Panc1 (cell line): ENCODE measurements at regions not wholly inside any gene's neighbourhood (a gene's known extent, or its start where the extent isn't known, plus 50 kb on each side); places are given as distances from the start of the nearest gene placed in this dataset.

Source experiments
- ATAC-seq: fragments of 200-7000 bp; cut with Tn5 transposase; 2 replicates; pipeline ENCODE4 v1.9.1; 2020; ENCODE audit warnings: mild to moderate bottlenecking, moderate library complexity
- BruUV-seq: library from RNA; stranded (reverse); fragments of 400-500 nt; replicated peaks from 2 replicates; lab custom pipeline; 2021; lab: Mats Ljungman, UMichigan
- CTCF ChIA-PET: fragments of 300-600 bp; sonication (Branson Sonifier 250); formaldehyde crosslinking; loops from one replicate; lab custom pipeline; 2022; ENCODE audit warnings: antibody characterized with exemption; lab: Charles Lee
- POLR2A ChIA-PET: fragments of 300-600 bp; sonication (Branson Sonifier 250); formaldehyde crosslinking; loops from one replicate; lab custom pipeline; 2022; ENCODE audit warnings: antibody characterized with exemption; lab: Charles Lee
- DNase-seq: peaks from one replicate; pipeline ENCODE4 v3.0.0-alpha.2; 2010; ENCODE audit warnings: low read depth, low spot score
- H3K27ac ChIP-seq: 2 replicates; pipeline ENCODE4 v1.5.1; 2011; ENCODE audit warnings: mild to moderate bottlenecking, low read length, inconsistent platforms
- H3K27me3 ChIP-seq: fragments of 200-500 bp; sonication (Bioruptor generic); 2 replicates; pipeline ENCODE4 v1.6.0; 2014; ENCODE audit warnings: low read length, inconsistent platforms; ENCODE audit not compliant: control insufficient read depth, insufficient read depth
- H3K36me3 ChIP-seq: fragments of 200-500 bp; sonication (Bioruptor generic); 2 replicates; pipeline ENCODE4 v1.5.1; 2014; ENCODE audit warnings: inconsistent platforms, mild to moderate bottlenecking, low read length, moderate library complexity; ENCODE audit not compliant: control insufficient read depth, insufficient read depth
- H3K4me1 ChIP-seq: 2 replicates; pipeline ENCODE4 v1.5.1; 2011; ENCODE audit warnings: inconsistent platforms, mild to moderate bottlenecking, low read length, moderate library complexity; ENCODE audit not compliant: control insufficient read depth, insufficient read depth
- H3K4me3 ChIP-seq, 2 experiments: 2 replicates each; pipeline ENCODE4 v1.5.1; 2011 to 2012; ENCODE audit warnings: low read depth in 2 of 2, low read length in 2 of 2, mild to moderate bottlenecking in 2 of 2, inconsistent platforms in 1 of 2, moderate library complexity in 1 of 2
- H3K9me3 ChIP-seq: fragments of 200-500 bp; sonication (Bioruptor generic); 2 replicates; pipeline ENCODE4 v1.5.1; 2014; ENCODE audit warnings: low read depth, mild to moderate bottlenecking, inconsistent platforms, low read length, moderate library complexity; ENCODE audit not compliant: control insufficient read depth, insufficient read depth
- CTCF ChIP-seq: fragments of 450-650 bp; IDR thresholded peaks from 2 replicates; pipeline ENCODE4 v1.5.1; 2017; ENCODE audit warnings: mild to moderate bottlenecking
- POLR2AphosphoS5 ChIP-seq: IDR thresholded peaks from 2 replicates; pipeline ENCODE4 v1.6.1; 2012; ENCODE audit warnings: mild to moderate bottlenecking, low read depth, low read length, moderate library complexity
- REST ChIP-seq, 2 experiments: IDR thresholded peaks; 2 replicates each; pipeline ENCODE4 v1.6.1; 2011 to 2012; ENCODE audit warnings: low read depth in 2 of 2, control low read depth in 1 of 2, low read length in 1 of 2, mild to moderate bottlenecking in 1 of 2, moderate library complexity in 1 of 2; ENCODE audit not compliant: insufficient read depth in 1 of 2
- SIN3A ChIP-seq: IDR thresholded peaks from 2 replicates; pipeline ENCODE4 v1.6.1; 2012; ENCODE audit warnings: low read depth, mild to moderate bottlenecking, low read length, moderate library complexity, borderline replicate concordance; ENCODE audit not compliant: insufficient read depth
- TCF7L2 ChIP-seq: IDR thresholded peaks from 2 replicates; pipeline ENCODE4 v1.6.1; 2011; ENCODE audit warnings: mild to moderate bottlenecking, low read depth, low read length, inconsistent platforms
- in situ Hi-C: cut with HindIII; loops from 2 replicates; pipeline ENCODE4 v1.10.0; 2016; ENCODE audit warnings: low sequenced_read_pairs, low pct_unique_long_range_greater_than_20kb
- intact Hi-C: fragments of 100-400 bp; cut with micrococcal nuclease; formaldehyde crosslinking; loops from one replicate; pipeline ENCODE4 v1.10.0; 2022; ENCODE audit not compliant: unreplicated experiment

- Histone ChIP-seq H3K27ac (no peak overlapping the region), H3K4me1 (no peaks in the 10 kb centered on the region), H3K27me3 (no peaks in the 10 kb centered on the region), H3K9me3 (no peaks in the 10 kb centered on the region), H3K4me3 (no peak overlapping the region), H3K36me3 (no peaks in the 10 kb centered on the region)
- DNase-seq, result no peak
- in situ Hi-C loops, result no loop called here
- ChIA-PET POLR2A (no interaction called here), CTCF (no interaction called here)
- TF ChIP-seq CTCF, result no peak
- TF ChIP-seq SIN3A, result no peak
- TF ChIP-seq REST (IDR thresholded peaks at IDR 0.05; ENCODE audit: insufficient read depth in 1 of 2, low read depth in 2 of 2, low read length in 1 of 2), result no peak
- no peak for TF ChIP-seq TCF7L2
- no peak for TF ChIP-seq POLR2AphosphoS5
- intact Hi-C loops, result no loop called here
- BruUV-seq, result no TSS peak
- ATAC-seq, result no peak
Observed at GRCh38 chr10:33392706-33393105, 58.2 kb upstream of the NRP1 start.

GRCh38 chr10:33391611-33392465, 57.4 kb upstream of the NRP1 start:
- CTCF ChIA-PET, result no interaction called here
- Histone ChIP-seq H3K27me3 (no peaks in the 10 kb centered on the region), H3K4me3 (no peak overlapping the region), H3K36me3 (no peaks in the 10 kb centered on the region), H3K4me1 (no peaks in the 10 kb centered on the region), H3K27ac (no peak overlapping the region), H3K9me3 (no peaks in the 10 kb centered on the region)
- no peak for TF ChIP-seq TCF7L2
- TF ChIP-seq POLR2AphosphoS5, result no peak
- no peak for TF ChIP-seq SIN3A
- TF ChIP-seq CTCF, result no peak
- no peak for TF ChIP-seq REST (IDR thresholded peaks at IDR 0.05; ENCODE audit: insufficient read depth in 1 of 2, low read depth in 2 of 2, low read length in 1 of 2)
- ATAC-seq (no peak), DNase-seq (no peak)
- POLR2A ChIA-PET, result no interaction called here
- intact Hi-C loops, result no loop called here
- no TSS peak for BruUV-seq
- in situ Hi-C loops, result no loop called here
